Uterus (tissue), 3 donors: ENCODE measurements at regions not wholly inside any gene's neighbourhood (a gene's known extent, or its start where the extent isn't known, plus 50 kb on each side); places are given as distances from the start of the nearest gene placed in this dataset.

ENCODE experiments used
- DNase-seq, 2 donors: peaks; one replicate each; pipeline ENCODE4 v3.0.0-alpha.2; 2019 to 2020
- H3K27ac ChIP-seq, 2 donors: fragments of 200-600 bp; sonication (generic); 1 replicate in 1 of 2; 2 replicates in 1 of 2; pipeline ENCODE4 v1.5.1; 2016 to 2018
- H3K27me3 ChIP-seq, 2 donors: fragments of 200-600 bp; sonication (generic); one replicate each; pipeline ENCODE4 v1.5.1; 2018 to 2019; ENCODE audit warnings: control low read depth in 1 of 2
- H3K36me3 ChIP-seq, 2 donors: fragments of 200-600 bp; sonication (generic); one replicate each; pipeline ENCODE4 v1.5.1; 2019; ENCODE audit warnings: control low read depth in 1 of 2
- H3K4me1 ChIP-seq, 2 donors: fragments of 200-600 bp; sonication (generic); one replicate each; pipeline ENCODE4 v1.5.1; 2018 to 2019; ENCODE audit warnings: control low read depth in 1 of 2
- H3K4me3 ChIP-seq, 2 donors: fragments of 200-600 bp; sonication (generic); 1 replicate in 1 of 2; 2 replicates in 1 of 2; pipeline ENCODE4 v1.5.1; 2018 to 2019; ENCODE audit warnings: mild to moderate bottlenecking in 1 of 2
- H3K9me3 ChIP-seq, 2 donors: fragments of 200-600 bp; sonication (generic); one replicate each; pipeline ENCODE4 v1.5.1; 2019; ENCODE audit warnings: control low read depth in 1 of 2
- CTCF ChIP-seq, 4 experiments: fragments of 200-600 bp in 2 of 4; fragments of 450-650 bp in 2 of 4; sonication (generic) in 2 of 4; IDR thresholded peaks; one replicate each; pipeline ENCODE4 v1.5.1; 2016 to 2019; ENCODE audit warnings: antibody characterized with exemption in 4 of 4, mild to moderate bottlenecking in 2 of 4, moderate library complexity in 1 of 4
- POLR2A ChIP-seq, 2 donors: fragments of 450-650 bp; IDR thresholded peaks; one replicate each; pipeline ENCODE4 v1.6.1; 2016; ENCODE audit warnings: antibody characterized with exemption in 2 of 2, mild to moderate bottlenecking in 1 of 2, moderate library complexity in 1 of 2
- intact Hi-C: fragments of 100-400 bp; cut with DNase I; formaldehyde crosslinking; loops from one replicate; pipeline ENCODE4 v1.15.1; 2023; ENCODE audit warnings: low total_unique reads
- donor health status: DM: yes; HTN: yes; CAD: no.

- Histone ChIP-seq H3K36me3 (no peaks in the 10 kb centered on the region), H3K4me3 (no peak overlapping the region), H3K27ac (peak overlapping the region; percentile 44 to 53), H3K27me3 (no peaks in the 10 kb centered on the region), H3K9me3 (no peaks in the 10 kb centered on the region), H3K4me1 (no peaks in the 10 kb centered on the region)
- no peak for DNase-seq
- intact Hi-C loops = no loop called here
- no peak for TF ChIP-seq CTCF (IDR thresholded peaks at IDR 0.05)
- TF ChIP-seq POLR2A (IDR thresholded peaks at IDR 0.05) = no peak
Measured at GRCh38 chr17:12357600-12357999, 308.1 kb upstream of the MYOCD start.

GRCh38 chr17:12358477-12358876 lies 307.2 kb upstream of the MYOCD start:
- TF ChIP-seq CTCF (IDR thresholded peaks at IDR 0.05) (no peak), POLR2A (IDR thresholded peaks at IDR 0.05) (no peak)
- intact Hi-C loops = no loop called here
- DNase-seq = peak in 1 of 2 donors; percentile 26
- H3K9me3 ChIP-seq = no peaks in the 10 kb centered on the region
- H3K4me3 ChIP-seq = no peak overlapping the region
- no peaks in the 10 kb centered on the region for H3K27me3 ChIP-seq
- no peaks in the 10 kb centered on the region for H3K4me1 ChIP-seq
- peak overlapping the region; percentile 44 to 53 for H3K27ac ChIP-seq
- no peaks in the 10 kb centered on the region for H3K36me3 ChIP-seq

- Histone ChIP-seq H3K4me3 (no peak overlapping the region), H3K4me1 (no peaks in the 10 kb centered on the region), H3K36me3 (no peaks in the 10 kb centered on the region), H3K9me3 (no peaks in the 10 kb centered on the region), H3K27ac (no peak overlapping the region), H3K27me3 (no peaks in the 10 kb centered on the region)
- no peak for DNase-seq
- no peak for TF ChIP-seq CTCF (IDR thresholded peaks at IDR 0.05)
- TF ChIP-seq POLR2A (IDR thresholded peaks at IDR 0.05) = no peak
- intact Hi-C loops = no loop called here
Measured at GRCh38 chr17:12362853-12363455, 302.7 kb upstream of the MYOCD start.

GRCh38 chr17:12365805-12366204 lies 299.9 kb upstream of the MYOCD start:
- no peaks in the 10 kb centered on the region for H3K4me1 ChIP-seq
- H3K4me3 ChIP-seq = no peak overlapping the region
- H3K9me3 ChIP-seq = no peaks in the 10 kb centered on the region
- H3K27me3 ChIP-seq = no peaks in the 10 kb centered on the region
- peak overlapping the region; percentile 79 to 81 for H3K27ac ChIP-seq
- no peaks in the 10 kb centered on the region for H3K36me3 ChIP-seq
- intact Hi-C loops = no loop called here
- TF ChIP-seq CTCF (IDR thresholded peaks at IDR 0.05) (no peak), POLR2A (IDR thresholded peaks at IDR 0.05) (no peak)
- DNase-seq = peak; percentile 68 to 78

- intact Hi-C loops = no loop called here
- Histone ChIP-seq H3K9me3 (no peaks in the 10 kb centered on the region), H3K36me3 (no peaks in the 10 kb centered on the region), H3K27me3 (no peaks in the 10 kb centered on the region), H3K4me3 (no peak overlapping the region), H3K27ac (no peak overlapping the region), H3K4me1 (no peaks in the 10 kb centered on the region)
- no peak for TF ChIP-seq POLR2A (IDR thresholded peaks at IDR 0.05)
- TF ChIP-seq CTCF (IDR thresholded peaks at IDR 0.05) = no peak
- DNase-seq = no peak
Measured at GRCh38 chr17:12369065-12369464, 296.6 kb upstream of the MYOCD start.
